ENCODE measurements at regions not wholly inside any gene's neighbourhood (a gene's known extent, or its start where the extent isn't known, plus 50 kb on each side); places are given as distances from the start of the nearest gene placed in this dataset.

DNA sequence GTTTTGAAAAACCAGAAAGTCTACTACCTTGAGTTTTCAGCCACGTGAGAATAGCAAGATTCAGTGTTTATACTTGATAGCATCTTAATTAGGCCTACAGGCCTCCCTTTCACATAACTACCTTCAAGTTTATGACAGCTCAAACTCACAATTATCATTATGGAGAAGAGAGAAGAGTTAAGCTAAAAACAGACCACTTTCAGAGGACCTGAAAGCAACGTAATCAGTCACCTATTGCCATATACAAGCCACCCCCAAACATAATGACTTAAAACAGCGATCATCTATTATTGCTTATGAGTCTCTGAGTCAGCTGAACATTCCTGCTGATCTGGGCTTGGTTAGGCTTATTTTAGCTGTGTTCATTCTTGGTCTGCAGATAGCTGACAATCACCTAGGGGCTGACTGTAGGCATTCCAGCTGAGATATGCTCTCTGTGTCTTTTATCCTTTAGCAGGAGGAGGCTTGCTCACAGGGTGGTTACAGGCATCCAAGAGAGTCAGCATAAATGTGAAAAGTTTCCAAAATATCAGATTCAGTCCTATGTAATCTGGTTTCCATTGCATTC is 130.9 kb downstream of the COX7C start:
- TF ChIP-seq, protein P1, sequence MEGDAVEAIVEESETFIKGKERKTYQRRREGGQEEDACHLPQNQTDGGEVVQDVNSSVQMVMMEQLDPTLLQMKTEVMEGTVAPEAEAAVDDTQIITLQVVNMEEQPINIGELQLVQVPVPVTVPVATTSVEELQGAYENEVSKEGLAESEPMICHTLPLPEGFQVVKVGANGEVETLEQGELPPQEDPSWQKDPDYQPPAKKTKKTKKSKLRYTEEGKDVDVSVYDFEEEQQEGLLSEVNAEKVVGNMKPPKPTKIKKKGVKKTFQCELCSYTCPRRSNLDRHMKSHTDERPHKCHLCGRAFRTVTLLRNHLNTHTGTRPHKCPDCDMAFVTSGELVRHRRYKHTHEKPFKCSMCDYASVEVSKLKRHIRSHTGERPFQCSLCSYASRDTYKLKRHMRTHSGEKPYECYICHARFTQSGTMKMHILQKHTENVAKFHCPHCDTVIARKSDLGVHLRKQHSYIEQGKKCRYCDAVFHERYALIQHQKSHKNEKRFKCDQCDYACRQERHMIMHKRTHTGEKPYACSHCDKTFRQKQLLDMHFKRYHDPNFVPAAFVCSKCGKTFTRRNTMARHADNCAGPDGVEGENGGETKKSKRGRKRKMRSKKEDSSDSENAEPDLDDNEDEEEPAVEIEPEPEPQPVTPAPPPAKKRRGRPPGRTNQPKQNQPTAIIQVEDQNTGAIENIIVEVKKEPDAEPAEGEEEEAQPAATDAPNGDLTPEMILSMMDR (IDR thresholded peaks at IDR 0.05; ENCODE audit: insufficient read depth, low read length, poor library complexity, severe bottlenecking), result no peak
- no peak for TF ChIP-seq EZH2phosphoT487 (conservative IDR thresholded peaks at IDR 0.05; ENCODE audit: low read length)
